Amniotic epithelial cell (primary cell): ENCODE measurements at regions not wholly inside any gene's neighbourhood (a gene's known extent, or its start where the extent isn't known, plus 50 kb on each side); places are given as distances from the start of the nearest gene placed in this dataset.
"Not testable (repeated sequence)": the region's sequence is repeated elsewhere in the genome, so short reads cannot be mapped to it uniquely, and the experiment has no call there.

Experiments used
- DNase-seq: peaks from one replicate; pipeline ENCODE4 v3.0.0-alpha.2; 2010; ENCODE audit warnings: low read depth

GRCh38 chr4:126737899-126738526, 894.7 kb upstream of the INTU start:
- DNase-seq: no peak

GRCh38 chr4:126738527-126738923, 894.2 kb upstream of the INTU start:
- no peak for DNase-seq

GRCh38 chr4:126738926-126739325, 893.8 kb upstream of the INTU start:
- no peak for DNase-seq

GRCh38 chr4:126740687-126741086, 892.1 kb upstream of the INTU start:
- DNase-seq: no peak

- DNase-seq: no peak
Measured at GRCh38 chr4:126742048-126742447, 890.7 kb upstream of the INTU start.

GRCh38 chr4:126742885-126743284, 889.9 kb upstream of the INTU start:
- DNase-seq: no peak

- peak; percentile 48 for DNase-seq
Measured at GRCh38 chr4:126748736-126749135, 884.0 kb upstream of the INTU start.

- DNase-seq: peak; percentile 11
Measured at GRCh38 chr4:126750723-126751122, 882.0 kb upstream of the INTU start.

GRCh38 chr4:126752126-126752525, 880.6 kb upstream of the INTU start:
- DNase-seq: no peak

GRCh38 chr4:126752702-126753101, 880.1 kb upstream of the INTU start:
- DNase-seq: no peak

GRCh38 chr4:126753592-126753991, 879.2 kb upstream of the INTU start:
- DNase-seq: no peak

- no peak for DNase-seq
Measured at GRCh38 chr4:126755506-126755905, 877.3 kb upstream of the INTU start.

GRCh38 chr4:126756050-126756829, 876.5 kb upstream of the INTU start:
- no peak for DNase-seq

- peak; percentile 76 for DNase-seq
Measured at GRCh38 chr4:126757219-126757618, 875.5 kb upstream of the INTU start.

GRCh38 chr4:126758493-126758892, 874.3 kb upstream of the INTU start:
- DNase-seq: no peak

- DNase-seq: no peak
Measured at GRCh38 chr4:126761947-126762662, 870.7 kb upstream of the INTU start.

GRCh38 chr4:126762663-126763247, 870.0 kb upstream of the INTU start:
- no peak for DNase-seq

GRCh38 chr4:126766241-126766640, 866.5 kb upstream of the INTU start:
- DNase-seq: no peak

- no peak for DNase-seq
Measured at GRCh38 chr4:126768338-126768737, 864.4 kb upstream of the INTU start.

GRCh38 chr4:126770811-126771553, 861.8 kb upstream of the INTU start:
- DNase-seq: not testable (repeated sequence)

GRCh38 chr4:126771618-126772017, 861.1 kb upstream of the INTU start:
- DNase-seq: not testable (repeated sequence)

- no peak for DNase-seq
Measured at GRCh38 chr4:126772662-126773061, 860.1 kb upstream of the INTU start.
